Activated naive CD4-positive, alpha-beta T cell treated with Interleukin-2 at 50 U/mL for 16 hours (primary cell): ENCODE measurements at regions not wholly inside any gene's neighbourhood (a gene's known extent, or its start where the extent isn't known, plus 50 kb on each side); places are given as distances from the start of the nearest gene placed in this dataset.
"Not testable (repeated sequence)": the region's sequence is repeated elsewhere in the genome, so short reads cannot be mapped to it uniquely, and the experiment has no call there.

ENCODE experiments used
- DNase-seq: peaks from one replicate; pipeline ENCODE4 v3.0.0-alpha.2; 2020

- DNase-seq, result no peak
Observed at GRCh38 chr2:150695451-150696135, 208.1 kb upstream of the RND3 start.

GRCh38 chr2:150693556-150693955 lies 206.1 kb upstream of the RND3 start:
- no peak for DNase-seq

- no peak for DNase-seq
Observed at GRCh38 chr2:150690870-150691269, 203.4 kb upstream of the RND3 start.

DNA sequence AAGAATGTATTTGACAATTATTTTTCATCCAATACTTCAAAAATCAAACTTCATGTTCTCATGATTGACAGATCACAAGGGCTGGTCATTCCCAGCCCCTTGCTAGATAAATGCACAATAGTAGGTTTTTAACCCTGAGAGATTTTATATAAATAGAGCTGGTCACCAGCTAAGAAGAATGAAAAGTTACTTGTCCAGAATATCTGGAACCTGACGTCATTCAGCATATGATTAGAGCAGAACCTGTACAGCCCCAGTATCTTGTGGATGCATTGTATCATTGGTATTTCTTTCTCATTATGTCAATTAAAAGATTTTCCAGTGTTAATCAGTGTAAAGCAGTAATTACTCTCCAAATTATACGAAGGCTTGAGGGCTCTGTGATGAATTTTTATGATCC lies 202.8 kb upstream of the RND3 start:
- DNase-seq, result no peak

DNA sequence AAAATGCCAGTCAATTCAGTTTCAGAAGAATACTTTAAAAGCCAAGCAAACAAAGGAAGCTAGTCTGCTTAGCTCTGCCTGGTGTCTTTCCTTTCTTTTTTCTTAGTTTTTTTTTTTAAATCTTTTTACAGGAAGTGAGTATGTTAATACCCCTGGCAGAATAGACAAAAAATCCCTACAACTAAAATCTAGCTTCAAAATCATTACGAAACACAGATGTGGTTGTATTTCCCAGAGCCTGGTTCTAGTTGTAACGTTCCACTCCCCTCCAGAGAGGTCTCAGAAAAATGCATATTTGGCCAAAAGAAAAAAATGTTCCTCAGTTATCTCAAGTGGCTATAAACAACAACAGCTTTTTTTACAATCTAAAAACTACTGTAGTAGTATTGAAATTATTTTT lies 202.1 kb upstream of the RND3 start:
- no peak for DNase-seq

DNA sequence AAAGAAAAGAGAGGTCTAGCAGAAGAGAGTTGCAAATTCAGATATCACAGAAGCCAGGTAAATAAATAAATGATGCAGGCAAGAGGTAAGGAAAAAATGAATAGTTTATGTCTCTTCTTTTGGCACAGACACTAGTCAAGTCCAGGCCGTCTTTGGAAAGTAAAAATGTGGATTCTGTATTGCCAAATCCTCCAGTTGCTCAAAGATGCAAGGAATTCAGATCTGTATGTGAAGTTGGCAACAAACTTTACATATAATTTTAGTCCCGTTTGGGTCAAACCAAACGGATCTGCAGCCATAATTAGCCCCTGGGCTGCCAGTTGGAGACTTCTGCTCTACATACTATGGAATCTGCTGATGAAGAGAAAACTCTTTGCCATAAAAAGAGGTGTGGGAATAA lies 200.5 kb upstream of the RND3 start:
- no peak for DNase-seq

DNA sequence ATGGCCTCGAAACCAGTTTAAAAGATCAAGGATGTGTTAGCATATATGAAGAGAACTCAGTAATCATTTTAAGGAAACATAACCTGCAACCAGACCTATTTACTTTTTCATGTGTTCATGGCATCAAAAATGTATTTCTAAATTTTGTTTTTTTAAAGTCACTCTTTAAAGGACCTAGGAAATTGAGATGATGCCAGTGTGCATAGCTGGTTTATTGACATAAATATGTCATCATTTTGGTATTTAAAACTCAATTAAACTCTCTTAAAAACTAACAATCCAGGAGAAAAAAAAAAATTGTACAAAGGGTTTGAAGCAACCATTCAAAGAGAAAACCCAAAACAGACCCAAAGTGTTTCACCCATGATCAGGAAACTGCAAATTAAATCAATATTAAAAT lies 198.9 kb upstream of the RND3 start:
- DNase-seq, result no peak

GRCh38 chr2:150681120-150681804 lies 193.8 kb upstream of the RND3 start:
- no peak for DNase-seq

DNA sequence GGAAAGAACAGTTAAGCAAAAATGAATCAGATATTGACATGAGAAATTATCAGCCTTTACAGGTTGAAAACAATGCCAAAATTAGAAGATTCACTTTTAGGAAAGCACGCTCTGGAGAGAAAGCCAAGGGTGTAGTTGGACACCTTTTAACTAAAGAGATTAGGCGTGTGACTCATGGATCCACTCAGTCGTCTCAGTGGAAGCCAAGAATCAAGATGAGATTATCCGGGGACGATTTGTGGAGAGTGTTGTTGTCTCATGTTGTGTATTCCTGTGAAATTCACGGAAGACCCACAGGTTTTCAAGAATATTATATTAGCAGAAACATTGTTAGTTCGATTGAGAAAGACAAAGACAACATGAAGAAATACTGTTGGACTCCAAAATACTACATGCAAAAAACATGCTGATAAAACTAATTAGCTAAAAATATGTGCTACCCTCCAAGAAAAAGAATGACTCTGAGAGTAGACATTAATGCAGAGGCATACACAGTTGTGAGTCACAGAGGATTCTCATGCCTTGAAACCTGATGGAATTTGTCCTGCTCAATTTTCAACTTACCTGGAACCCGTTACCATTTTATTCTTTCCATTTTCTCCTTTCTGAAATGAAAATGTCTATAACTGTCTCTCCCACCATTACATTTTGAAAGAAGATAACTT lies 192.1 kb upstream of the RND3 start:
- DNase-seq, result no peak

GRCh38 chr2:150677551-150677950 lies 190.1 kb upstream of the RND3 start:
- no peak for DNase-seq

DNA sequence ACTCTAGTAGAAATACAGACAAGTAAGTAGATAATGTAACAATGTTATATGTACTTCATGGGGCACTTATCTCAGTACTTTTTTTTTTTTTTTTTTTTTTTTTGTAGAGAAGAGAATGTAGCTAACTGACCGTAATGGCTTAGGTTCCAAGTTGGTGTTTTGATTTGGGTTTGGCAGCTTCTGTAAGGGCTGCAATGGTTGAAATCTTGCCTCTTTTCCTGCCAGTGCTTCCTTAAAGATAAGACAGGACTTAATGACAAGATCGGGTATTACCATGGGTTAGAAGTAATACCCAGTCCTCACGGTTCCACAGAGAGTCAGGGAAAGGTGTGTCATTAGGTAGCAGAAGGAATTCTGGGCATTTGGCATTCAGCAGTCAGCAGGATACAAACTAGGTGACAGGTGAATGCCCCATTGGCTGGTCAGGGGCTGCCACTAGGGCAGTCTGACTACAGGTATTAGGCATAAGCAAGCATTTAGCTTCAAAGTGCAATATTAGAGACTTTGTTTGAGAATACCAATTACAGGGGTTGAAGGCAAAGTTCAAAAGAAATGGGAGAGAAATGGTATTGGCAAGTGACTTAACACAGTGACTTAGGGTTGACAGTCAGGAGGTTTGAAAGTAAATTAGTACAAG lies 189.4 kb upstream of the RND3 start:
- no peak for DNase-seq

GRCh38 chr2:150675807-150676206 lies 188.3 kb upstream of the RND3 start:
- DNase-seq, result no peak

- no peak for DNase-seq
Observed at GRCh38 chr2:150674283-150674682, 186.8 kb upstream of the RND3 start.

DNA sequence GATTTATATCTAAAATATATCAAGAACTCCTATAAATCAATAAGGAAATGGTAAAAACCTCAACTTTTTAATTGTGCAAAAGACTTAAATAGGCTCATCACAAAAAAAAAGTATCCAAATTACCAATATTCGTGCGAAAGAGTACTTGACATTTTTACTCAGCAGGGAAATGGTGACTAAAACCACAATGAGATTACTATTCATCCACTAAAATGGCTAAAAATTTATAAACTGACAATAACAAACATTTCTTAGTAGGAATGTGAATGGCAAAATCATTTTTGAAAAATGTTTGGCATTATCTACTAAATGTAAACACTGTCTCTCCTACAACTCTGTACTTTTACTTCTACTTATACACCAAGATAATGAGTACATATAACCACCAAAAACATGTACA lies 184.8 kb upstream of the RND3 start:
- DNase-seq, result no peak

GRCh38 chr2:150669492-150669891 lies 182.0 kb upstream of the RND3 start:
- no peak for DNase-seq

DNA sequence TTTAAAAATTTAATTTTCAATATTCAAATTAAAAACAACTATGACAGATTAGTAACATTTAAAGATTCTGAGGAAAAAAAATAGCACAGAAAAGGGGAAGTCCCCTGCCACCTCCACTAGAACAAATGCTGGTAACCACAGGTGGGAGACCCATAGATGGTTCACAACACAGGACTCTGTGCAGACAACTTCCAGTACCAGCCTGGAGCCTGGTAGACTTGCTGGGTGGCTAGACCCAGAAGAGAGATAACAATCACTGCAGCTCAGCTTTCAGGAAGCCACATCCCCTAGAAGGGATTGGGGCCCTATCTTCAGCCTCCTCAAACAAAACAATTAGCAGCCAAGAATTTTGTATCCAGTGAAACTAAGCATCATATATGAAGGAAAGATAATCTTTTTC lies 179.6 kb upstream of the RND3 start:
- not testable (repeated sequence) for DNase-seq

DNA sequence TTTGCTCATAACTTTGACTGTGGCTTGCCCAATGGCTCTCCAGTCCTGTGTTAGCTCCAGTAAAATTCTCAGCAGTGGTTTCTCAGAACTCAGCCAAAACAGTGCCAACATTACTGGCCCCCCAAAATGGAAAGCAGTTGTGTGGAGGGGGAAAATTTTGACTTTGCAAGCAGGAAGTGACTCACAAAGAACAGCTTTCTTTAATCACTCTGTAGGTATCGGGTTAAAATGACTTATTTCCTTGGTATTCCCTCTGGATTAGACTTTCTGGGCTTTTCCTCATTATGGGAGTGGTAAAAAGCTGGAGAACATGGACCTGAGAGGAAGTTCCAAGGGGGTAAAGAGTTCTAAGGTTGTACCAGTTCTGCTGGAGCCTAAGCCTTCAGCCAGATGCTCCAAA lies 175.7 kb upstream of the RND3 start:
- DNase-seq, result no peak

DNA sequence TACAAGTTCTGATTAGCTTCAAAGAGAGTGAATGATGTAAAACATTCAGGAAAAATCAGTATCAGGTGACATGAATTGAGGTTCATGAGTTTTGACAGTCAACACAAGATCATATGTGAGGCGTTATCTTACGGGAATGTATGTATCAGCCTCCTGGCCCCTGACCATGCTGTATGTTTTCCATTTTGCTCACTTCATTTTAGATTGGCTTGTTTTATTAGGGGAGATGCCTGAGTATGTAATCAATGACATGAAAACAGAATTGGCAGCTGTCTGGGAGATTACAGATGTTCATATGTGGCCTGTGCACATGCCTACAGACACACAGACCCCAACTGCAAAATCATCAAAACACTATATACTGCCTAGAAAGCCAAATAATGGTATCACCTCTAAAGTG lies 168.5 kb upstream of the RND3 start:
- DNase-seq, result no peak

DNA sequence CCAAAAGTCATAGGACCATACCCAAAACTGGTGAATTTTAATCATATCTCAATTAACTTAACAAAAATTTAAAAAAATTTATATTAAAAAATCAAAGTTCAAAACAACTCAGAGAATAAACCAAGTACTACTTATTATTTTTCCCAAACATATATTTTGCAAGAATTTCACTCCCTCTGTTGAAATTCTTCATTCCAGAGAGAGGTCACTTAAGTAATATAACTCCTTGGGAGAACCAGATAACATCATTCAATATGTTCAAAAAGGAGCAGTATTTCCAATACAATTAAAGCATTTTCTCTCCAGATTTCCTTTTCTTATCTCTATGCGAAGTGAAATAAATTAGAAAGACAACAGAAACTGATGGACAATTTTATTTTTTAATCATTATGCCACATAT lies 165.9 kb upstream of the RND3 start:
- DNase-seq, result no peak

DNA sequence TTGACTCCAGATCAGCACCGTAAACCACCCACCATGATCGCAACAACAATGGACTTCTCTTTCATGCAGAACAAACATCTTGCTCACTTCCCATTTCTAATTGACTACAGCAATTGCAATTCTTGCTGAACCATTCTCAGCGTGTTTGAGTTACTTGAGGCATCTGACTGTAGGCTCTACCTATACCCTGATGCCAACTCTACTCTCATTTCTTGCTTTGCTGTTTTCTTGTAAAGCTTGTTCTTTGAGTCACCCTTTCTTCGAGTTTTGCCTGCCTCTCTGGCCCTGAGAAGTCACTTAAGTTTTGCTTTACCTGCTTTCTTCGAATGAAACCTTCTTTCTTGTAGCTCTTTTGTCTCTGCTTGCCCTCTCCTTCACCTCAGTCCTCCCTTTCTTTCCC lies 160.5 kb upstream of the RND3 start:
- no peak for DNase-seq

GRCh38 chr2:150646746-150647145 lies 159.3 kb upstream of the RND3 start:
- DNase-seq, result no peak

GRCh38 chr2:150644298-150645067 lies 157.0 kb upstream of the RND3 start:
- DNase-seq, result no peak

- no peak for DNase-seq
Observed at GRCh38 chr2:150643114-150643725, 155.8 kb upstream of the RND3 start.
